ENCODE measurements at regions not wholly inside any gene's neighbourhood (a gene's known extent, or its start where the extent isn't known, plus 50 kb on each side); places are given as distances from the start of the nearest gene placed in this dataset.
A peak's percentile ranks its signal among the peaks of the same experiment; 100 is the strongest.

DNA sequence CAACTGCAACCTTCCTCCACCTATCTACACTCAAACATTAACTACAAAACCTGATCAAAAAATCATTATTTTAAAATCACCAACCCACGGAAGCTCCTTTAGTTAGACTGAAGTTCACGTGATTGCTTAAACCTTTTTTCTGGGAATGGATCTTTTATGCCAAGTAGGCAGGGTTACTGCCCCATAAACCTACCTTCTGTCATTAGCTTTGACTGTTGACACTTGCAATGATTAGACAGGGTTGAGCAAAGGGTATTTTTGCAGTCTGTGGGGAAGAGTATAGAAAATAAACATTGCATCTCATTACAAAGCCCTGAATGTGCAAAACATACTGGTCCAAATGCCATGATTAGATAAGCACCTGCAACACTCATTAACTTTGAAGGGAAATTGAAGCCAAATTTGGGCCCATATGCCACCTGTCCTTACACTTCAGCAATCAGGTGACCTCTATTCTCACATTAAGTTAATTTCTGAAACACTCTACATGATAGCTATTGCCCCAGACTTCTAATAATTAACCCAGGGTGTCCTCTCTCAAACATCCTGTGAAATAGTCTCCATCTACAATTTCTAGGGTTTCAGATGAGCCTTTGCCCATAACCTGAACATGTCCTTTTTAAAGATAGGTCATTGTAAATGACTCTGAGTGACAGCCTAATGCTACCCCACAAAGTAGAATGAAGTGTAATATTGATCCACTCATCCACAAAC lies 156.0 kb upstream of the PLEKHG7 start:
- Histone ChIP-seq H4K5ac (ENCODE audit: low read length) (no peak overlapping the region), H3K79me2 (ENCODE audit: control insufficient read depth, insufficient read depth, low read length) (no peaks in the 10 kb centered on the region)

DNA sequence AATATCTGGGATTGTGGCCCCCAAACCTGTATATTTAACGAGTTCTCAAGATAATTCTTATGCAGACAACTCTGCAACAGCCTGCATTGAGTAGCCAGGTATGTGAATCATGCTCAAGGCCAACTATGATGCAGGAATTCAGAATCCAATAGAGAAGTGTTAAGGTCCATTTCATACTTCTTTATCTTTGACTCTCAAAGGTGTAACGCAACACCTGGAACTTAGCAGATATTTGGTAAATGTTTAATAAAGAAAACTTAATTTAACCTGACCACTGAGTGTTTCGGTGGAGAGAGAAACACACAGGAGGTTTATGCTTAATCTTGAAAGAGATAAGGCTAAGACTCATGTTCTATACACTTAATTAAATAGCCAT lies 156.5 kb upstream of the PLEKHG7 start:
- H3K23ac ChIP-seq (ENCODE audit: low read length): no peak overlapping the region
- H2BK15ac ChIP-seq (replicated peaks; ENCODE audit: low read depth): no peak overlapping the region
- H3K27ac ChIP-seq (ENCODE audit: low read depth, low read length): no peak overlapping the region

More for the DNA sequence above, 156.0 kb upstream of the PLEKHG7 start:
- Histone ChIP-seq H3K23ac (ENCODE audit: low read length) (no peak overlapping the region), H3K18ac (ENCODE audit: low read length) (no peak overlapping the region), H3K79me1 (ENCODE audit: low read length) (no peaks in the 10 kb centered on the region), H3K27ac (ENCODE audit: low read depth, low read length) (no peak overlapping the region), H3K9ac (ENCODE audit: low read length) (no peak overlapping the region), H2BK5ac (ENCODE audit: low read length) (no peak overlapping the region), H3K56ac (ENCODE audit: low read length) (no peak overlapping the region), H4K8ac (ENCODE audit: low read depth, low read length) (no peak overlapping the region), H3K27me3 (ENCODE audit: insufficient read depth, low read length, poor library complexity) (no peaks in the 10 kb centered on the region), H3K4me1 (ENCODE audit: control insufficient read depth, low read depth, low read length) (peaks cover 2% of the 10 kb centered on the region), H3K36me3 (ENCODE audit: control insufficient read depth, insufficient read depth, low read length) (no peaks in the 10 kb centered on the region), H2AK5ac (ENCODE audit: low read length) (no peak overlapping the region), H2BK15ac (replicated peaks; ENCODE audit: low read depth) (no peak overlapping the region), H3K4ac (ENCODE audit: low read depth, low read length) (no peak overlapping the region), H3K4me2 (ENCODE audit: low read length) (no peak overlapping the region), H2BK120ac (ENCODE audit: low read depth, low read length) (no peak overlapping the region), H3K4me3 (ENCODE audit: low read length) (no peak overlapping the region)
- DNase-seq: no peak
- WGBS (ENCODE audit: extremely low coverage, insufficient coverage, low lambda C conversion rate): 100% methylated on average over 1 of the region's 2 CpGs

DNA sequence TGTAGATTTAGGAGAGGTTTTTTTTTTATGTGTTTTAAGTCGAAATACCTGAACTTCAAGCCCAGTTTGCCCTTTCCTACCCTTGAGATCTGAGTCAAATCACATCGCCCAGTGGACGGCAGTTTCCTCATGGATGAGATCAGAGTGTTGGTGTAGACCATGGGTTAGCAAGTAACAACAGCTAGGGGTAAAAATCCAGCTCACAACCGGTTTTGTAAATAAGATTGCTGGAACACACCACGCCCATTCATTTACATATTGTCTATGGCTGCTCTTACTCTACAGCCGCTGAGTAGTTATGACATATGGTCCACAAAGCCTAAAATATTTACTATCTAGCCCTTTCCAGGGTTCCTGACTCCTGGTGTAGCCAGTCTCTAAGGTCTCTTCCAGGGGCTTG lies 158.5 kb upstream of the PLEKHG7 start:
- Histone ChIP-seq H3K4ac (ENCODE audit: low read depth, low read length) (no peak overlapping the region), H2BK5ac (ENCODE audit: low read length) (no peak overlapping the region), H4K5ac (ENCODE audit: low read length) (no peak overlapping the region), H3K79me2 (ENCODE audit: control insufficient read depth, insufficient read depth, low read length) (no peaks in the 10 kb centered on the region), H3K4me1 (ENCODE audit: control insufficient read depth, low read depth, low read length) (peaks cover 2% of the 10 kb centered on the region), H3K27ac (ENCODE audit: low read depth, low read length) (no peak overlapping the region), H3K9ac (ENCODE audit: low read length) (no peak overlapping the region), H2BK120ac (ENCODE audit: low read depth, low read length) (no peak overlapping the region), H3K4me2 (ENCODE audit: low read length) (no peak overlapping the region), H3K23ac (ENCODE audit: low read length) (no peak overlapping the region), H3K56ac (ENCODE audit: low read length) (no peak overlapping the region), H2AK5ac (ENCODE audit: low read length) (no peak overlapping the region), H2BK15ac (replicated peaks; ENCODE audit: low read depth) (no peak overlapping the region), H4K8ac (ENCODE audit: low read depth, low read length) (no peak overlapping the region), H3K79me1 (ENCODE audit: low read length) (no peaks in the 10 kb centered on the region), H3K27me3 (ENCODE audit: insufficient read depth, low read length, poor library complexity) (no peaks in the 10 kb centered on the region), H3K18ac (ENCODE audit: low read length) (no peak overlapping the region), H3K4me3 (ENCODE audit: low read length) (no peak overlapping the region), H3K36me3 (ENCODE audit: control insufficient read depth, insufficient read depth, low read length) (no peaks in the 10 kb centered on the region)
- DNase-seq: no peak
- WGBS (ENCODE audit: extremely low coverage, insufficient coverage, low lambda C conversion rate): no CpG with 5 or more reads among the region's 6 CpGs

More for the DNA sequence above, 156.5 kb upstream of the PLEKHG7 start:
- Histone ChIP-seq H3K4me3 (ENCODE audit: low read length) (no peak overlapping the region), H3K79me2 (ENCODE audit: control insufficient read depth, insufficient read depth, low read length) (no peaks in the 10 kb centered on the region), H4K5ac (ENCODE audit: low read length) (no peak overlapping the region), H4K8ac (ENCODE audit: low read depth, low read length) (no peak overlapping the region), H3K18ac (ENCODE audit: low read length) (no peak overlapping the region), H3K4me1 (ENCODE audit: control insufficient read depth, low read depth, low read length) (peaks cover 2% of the 10 kb centered on the region), H2AK5ac (ENCODE audit: low read length) (no peak overlapping the region), H2BK5ac (ENCODE audit: low read length) (no peak overlapping the region), H3K36me3 (ENCODE audit: control insufficient read depth, insufficient read depth, low read length) (no peaks in the 10 kb centered on the region), H3K9ac (ENCODE audit: low read length) (no peak overlapping the region), H3K79me1 (ENCODE audit: low read length) (no peaks in the 10 kb centered on the region), H2BK120ac (ENCODE audit: low read depth, low read length) (no peak overlapping the region), H3K27me3 (ENCODE audit: insufficient read depth, low read length, poor library complexity) (no peaks in the 10 kb centered on the region), H3K56ac (ENCODE audit: low read length) (no peak overlapping the region), H3K4me2 (ENCODE audit: low read length) (no peak overlapping the region), H3K4ac (ENCODE audit: low read depth, low read length) (no peak overlapping the region)
- no CpG with 5 or more reads among the region's 3 CpGs for WGBS (ENCODE audit: extremely low coverage, insufficient coverage, low lambda C conversion rate)
- no peak for DNase-seq

DNA sequence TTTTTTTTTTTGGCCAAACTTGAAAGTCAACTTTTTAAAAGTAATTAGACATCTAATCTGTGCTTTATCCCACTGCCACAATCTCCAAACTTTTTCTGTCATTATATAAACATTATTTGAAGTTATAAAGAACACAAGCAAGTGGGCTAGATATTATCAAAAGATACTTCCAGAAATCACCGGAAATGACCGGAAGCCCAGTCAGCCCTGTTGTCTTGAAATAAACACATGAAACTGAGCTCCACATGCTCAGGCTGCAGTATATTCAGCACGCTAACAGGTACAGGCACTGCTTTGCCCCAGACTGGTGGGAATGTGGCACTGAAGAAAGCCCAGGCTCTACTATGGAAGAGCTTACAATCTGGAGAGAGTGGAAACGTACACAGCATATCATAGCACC lies 158.9 kb upstream of the PLEKHG7 start:
- Histone ChIP-seq H3K4me2 (ENCODE audit: low read length) (no peak overlapping the region), H3K23ac (ENCODE audit: low read length) (no peak overlapping the region), H2BK5ac (ENCODE audit: low read length) (no peak overlapping the region), H3K56ac (ENCODE audit: low read length) (no peak overlapping the region), H3K27ac (ENCODE audit: low read depth, low read length) (no peak overlapping the region), H3K4ac (ENCODE audit: low read depth, low read length) (no peak overlapping the region), H3K27me3 (ENCODE audit: insufficient read depth, low read length, poor library complexity) (no peaks in the 10 kb centered on the region), H2BK120ac (ENCODE audit: low read depth, low read length) (no peak overlapping the region), H3K36me3 (ENCODE audit: control insufficient read depth, insufficient read depth, low read length) (no peaks in the 10 kb centered on the region), H2AK5ac (ENCODE audit: low read length) (no peak overlapping the region), H3K79me1 (ENCODE audit: low read length) (no peaks in the 10 kb centered on the region), H3K4me3 (ENCODE audit: low read length) (no peak overlapping the region), H4K8ac (ENCODE audit: low read depth, low read length) (no peak overlapping the region), H3K9ac (ENCODE audit: low read length) (no peak overlapping the region), H2BK15ac (replicated peaks; ENCODE audit: low read depth) (no peak overlapping the region), H4K5ac (ENCODE audit: low read length) (no peak overlapping the region), H3K4me1 (ENCODE audit: control insufficient read depth, low read depth, low read length) (peaks cover 2% of the 10 kb centered on the region), H3K79me2 (ENCODE audit: control insufficient read depth, insufficient read depth, low read length) (no peaks in the 10 kb centered on the region), H3K18ac (ENCODE audit: low read length) (no peak overlapping the region)
- DNase-seq: no peak
- no CpG with 5 or more reads among the region's 4 CpGs for WGBS (ENCODE audit: extremely low coverage, insufficient coverage, low lambda C conversion rate)

DNA sequence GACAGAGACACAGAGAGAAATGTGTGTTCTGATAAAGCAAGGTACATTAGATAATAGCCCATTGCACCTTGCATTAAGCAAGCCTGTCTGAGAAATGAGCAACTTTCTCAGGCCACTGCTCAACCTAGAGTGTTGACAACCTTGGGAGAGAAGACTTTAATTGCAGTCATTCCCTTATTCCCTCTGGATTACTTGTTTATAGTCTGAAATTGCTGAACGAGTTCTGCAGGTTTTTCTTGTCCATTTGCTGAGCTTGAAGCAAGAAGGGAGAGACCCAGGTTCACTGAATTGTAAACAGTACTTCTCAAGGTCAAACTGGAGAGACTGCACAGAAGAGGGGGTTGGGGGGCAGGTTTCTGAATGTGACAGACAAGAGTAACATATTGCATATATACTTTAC lies 159.4 kb upstream of the PLEKHG7 start:
- H3K27me3 ChIP-seq (ENCODE audit: insufficient read depth, low read length, poor library complexity): no peaks in the 10 kb centered on the region
- H3K56ac ChIP-seq (ENCODE audit: low read length): no peak overlapping the region
- no peaks in the 10 kb centered on the region for H3K79me2 ChIP-seq (ENCODE audit: control insufficient read depth, insufficient read depth, low read length)
- H3K4me1 ChIP-seq (ENCODE audit: control insufficient read depth, low read depth, low read length): peaks cover 2% of the 10 kb centered on the region
- WGBS (ENCODE audit: extremely low coverage, insufficient coverage, low lambda C conversion rate): no CpG with 5 or more reads among the region's 1 CpG
- no peak overlapping the region for H3K4me2 ChIP-seq (ENCODE audit: low read length)
- no peaks in the 10 kb centered on the region for H3K36me3 ChIP-seq (ENCODE audit: control insufficient read depth, insufficient read depth, low read length)
- no peak overlapping the region for H3K27ac ChIP-seq (ENCODE audit: low read depth, low read length)
- no peak overlapping the region for H3K4ac ChIP-seq (ENCODE audit: low read depth, low read length)
- peak; percentile 22 for DNase-seq
- no peak overlapping the region for H2AK5ac ChIP-seq (ENCODE audit: low read length)
- no peak overlapping the region for H4K5ac ChIP-seq (ENCODE audit: low read length)
- H4K8ac ChIP-seq (ENCODE audit: low read depth, low read length): no peak overlapping the region
- no peak overlapping the region for H3K18ac ChIP-seq (ENCODE audit: low read length)
- H3K23ac ChIP-seq (ENCODE audit: low read length): no peak overlapping the region
- no peak overlapping the region for H3K4me3 ChIP-seq (ENCODE audit: low read length)
- no peak overlapping the region for H3K9ac ChIP-seq (ENCODE audit: low read length)
- H2BK120ac ChIP-seq (ENCODE audit: low read depth, low read length): no peak overlapping the region
- H3K79me1 ChIP-seq (ENCODE audit: low read length): no peaks in the 10 kb centered on the region
- no peak overlapping the region for H2BK15ac ChIP-seq (replicated peaks; ENCODE audit: low read depth)
- H2BK5ac ChIP-seq (ENCODE audit: low read length): no peak overlapping the region

DNA sequence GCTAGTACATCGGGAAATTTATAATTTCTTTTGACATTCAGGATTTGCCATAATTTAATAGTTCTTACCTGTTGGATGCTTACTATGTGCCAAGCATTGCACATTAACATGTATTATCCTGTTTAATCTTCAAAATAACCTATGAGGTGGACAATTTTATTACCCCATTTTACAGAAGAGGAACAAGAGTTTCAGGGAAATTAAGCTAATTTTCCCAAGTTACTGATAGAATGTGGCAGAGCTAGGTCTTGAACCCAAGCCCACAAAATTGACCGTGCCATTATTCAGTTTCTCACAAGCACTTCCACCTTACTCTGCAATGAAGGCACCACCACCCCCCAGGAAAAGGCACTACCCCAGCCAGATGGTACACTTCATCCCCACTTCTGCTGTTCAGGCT lies 161.1 kb upstream of the PLEKHG7 start:
- no peaks in the 10 kb centered on the region for H3K79me1 ChIP-seq (ENCODE audit: low read length)
- no peak overlapping the region for H2AK5ac ChIP-seq (ENCODE audit: low read length)
- no peak overlapping the region for H3K4me2 ChIP-seq (ENCODE audit: low read length)
- no peak overlapping the region for H3K56ac ChIP-seq (ENCODE audit: low read length)
- no peak overlapping the region for H4K5ac ChIP-seq (ENCODE audit: low read length)
- H3K36me3 ChIP-seq (ENCODE audit: control insufficient read depth, insufficient read depth, low read length): no peaks in the 10 kb centered on the region
- no peak overlapping the region for H3K27ac ChIP-seq (ENCODE audit: low read depth, low read length)
- no peak overlapping the region for H2BK5ac ChIP-seq (ENCODE audit: low read length)
- H3K4me3 ChIP-seq (ENCODE audit: low read length): no peak overlapping the region
- H4K8ac ChIP-seq (ENCODE audit: low read depth, low read length): no peak overlapping the region
- no peak overlapping the region for H3K4ac ChIP-seq (ENCODE audit: low read depth, low read length)
- H2BK15ac ChIP-seq (replicated peaks; ENCODE audit: low read depth): no peak overlapping the region
- H3K23ac ChIP-seq (ENCODE audit: low read length): no peak overlapping the region
- no peak overlapping the region for H2BK120ac ChIP-seq (ENCODE audit: low read depth, low read length)
- no CpG with 5 or more reads among the region's 2 CpGs for WGBS (ENCODE audit: extremely low coverage, insufficient coverage, low lambda C conversion rate)
- no peak for DNase-seq
- peaks cover 2% of the 10 kb centered on the region for H3K4me1 ChIP-seq (ENCODE audit: control insufficient read depth, low read depth, low read length)
- no peaks in the 10 kb centered on the region for H3K27me3 ChIP-seq (ENCODE audit: insufficient read depth, low read length, poor library complexity)
- H3K9ac ChIP-seq (ENCODE audit: low read length): no peak overlapping the region
- H3K18ac ChIP-seq (ENCODE audit: low read length): no peak overlapping the region
- no peaks in the 10 kb centered on the region for H3K79me2 ChIP-seq (ENCODE audit: control insufficient read depth, insufficient read depth, low read length)
